CD4-positive, alpha-beta T cell (primary cell): ENCODE measurements at regions not wholly inside any gene's neighbourhood (a gene's known extent, or its start where the extent isn't known, plus 50 kb on each side); places are given as distances from the start of the nearest gene placed in this dataset.

Source experiments
- ATAC-seq: fragments of 200-7000 bp; cut with Tn5 transposase; one replicate; pipeline ENCODE4 v1.10.0; 2022; ENCODE audit warnings: mild to moderate bottlenecking; ENCODE audit not compliant: poor library complexity
- CTCF ChIA-PET: fragments of 350-600 bp; sonication (Branson Sonifier 250); formaldehyde crosslinking; loops from one replicate; lab custom pipeline; 2021; ENCODE audit warnings: antibody characterized with exemption, inconsistent platforms; lab: Charles Lee
- POLR2A ChIA-PET: fragments of 350-600 bp; sonication (Branson Sonifier 250); formaldehyde crosslinking; loops from one replicate; lab custom pipeline; 2021; ENCODE audit warnings: antibody characterized with exemption, inconsistent platforms; lab: Charles Lee
- DNase-seq, 14 experiments: peaks; one replicate each; pipeline ENCODE4 v3.0.0-alpha.2; 2013 to 2020; ENCODE audit warnings: mixed read lengths in 2 of 14
- H3K27ac ChIP-seq, 2 donors: one replicate each; pipeline versions ENCODE4 v1.5.1 to v1.7.0; 2013; ENCODE audit warnings: low read length in 2 of 2, low read depth in 1 of 2, mild to moderate bottlenecking in 1 of 2
- H3K27me3 ChIP-seq, 2 experiments: 1 replicate in 1 of 2; 2 replicates in 1 of 2; pipeline versions ENCODE4 v1.6.1 to v1.7.0; 2013; ENCODE audit warnings: low read length in 2 of 2, control low read depth in 1 of 2, mild to moderate bottlenecking in 1 of 2, moderate library complexity in 1 of 2; ENCODE audit not compliant: insufficient read depth in 2 of 2, control insufficient read depth in 1 of 2
- H3K36me3 ChIP-seq: one replicate; pipeline ENCODE4 v1.6.1; 2013; ENCODE audit warnings: low read length, control low read depth; ENCODE audit not compliant: insufficient read depth
- H3K4me1 ChIP-seq: one replicate; pipeline ENCODE4 v1.6.1; 2013; ENCODE audit warnings: low read length, control low read depth; ENCODE audit not compliant: insufficient read depth
- H3K4me3 ChIP-seq: one replicate; pipeline ENCODE4 v1.5.1; 2013; ENCODE audit warnings: mild to moderate bottlenecking, low read length, moderate library complexity
- H3K9me3 ChIP-seq, 2 experiments: 1 replicate in 1 of 2; 2 replicates in 1 of 2; pipeline versions ENCODE4 v1.6.1 to v1.7.0; 2013; ENCODE audit warnings: low read length in 2 of 2, mild to moderate bottlenecking in 2 of 2, control low read depth in 1 of 2, moderate library complexity in 1 of 2; ENCODE audit not compliant: control insufficient read depth in 1 of 2, insufficient read depth in 1 of 2
- H3K27ac Mint-ChIP-seq: one replicate; pipeline ENCODE4 v1.8.0; 2020; ENCODE audit warnings: mixed read lengths
- H3K27me3 Mint-ChIP-seq: one replicate; pipeline ENCODE4 v1.8.0; 2021; ENCODE audit warnings: mixed read lengths
- H3K36me3 Mint-ChIP-seq: one replicate; pipeline ENCODE4 v1.8.0; 2021; ENCODE audit warnings: low read depth, mixed read lengths
- H3K4me1 Mint-ChIP-seq: one replicate; pipeline ENCODE4 v1.8.0; 2021; ENCODE audit warnings: low read depth, mixed read lengths
- H3K4me3 Mint-ChIP-seq: one replicate; pipeline ENCODE4 v1.8.0; 2020; ENCODE audit warnings: mild to moderate bottlenecking, mixed read lengths
- H3K9me3 Mint-ChIP-seq: one replicate; pipeline ENCODE4 v1.8.0; 2020; ENCODE audit warnings: mixed read lengths
- CTCF ChIP-seq: fragments of 200-600 bp; IDR thresholded peaks from one replicate; pipeline ENCODE4 v1.8.0; 2022; ENCODE audit warnings: antibody characterized with exemption, mild to moderate bottlenecking
- intact Hi-C, 2 experiments: fragments of 100-400 bp; cut with DNase I in 1 of 2; cut with micrococcal nuclease in 1 of 2; formaldehyde crosslinking; loops; one replicate each; pipeline versions ENCODE4 v1.15.1 to v1.9.0; 2023 to 2025; cut with DNase I, micrococcal nuclease

- Mint-ChIP-seq H3K27me3 (no peaks in the 10 kb centered on the region), H3K4me3 (no peak overlapping the region), H3K4me1 (peaks cover 7% of the 10 kb centered on the region), H3K27ac (no peak overlapping the region), H3K36me3 (peaks cover 7% of the 10 kb centered on the region), H3K9me3 (no peaks in the 10 kb centered on the region)
- no peak overlapping the region for H3K4me3 ChIP-seq
- ATAC-seq, result no peak
- H3K27me3 ChIP-seq, result no peaks in the 10 kb centered on the region
- TF ChIP-seq CTCF, result no peak
- H3K36me3 ChIP-seq, result peaks cover 10% of the 10 kb centered on the region
- peaks cover 2% of the 10 kb centered on the region for H3K4me1 ChIP-seq
- no peak overlapping the region for H3K27ac ChIP-seq
- DNase-seq, result no peak
- POLR2A ChIA-PET, result no interaction called here
- CTCF ChIA-PET, result no interaction called here
- no peaks in the 10 kb centered on the region for H3K9me3 ChIP-seq
- intact Hi-C loops, result no loop called here
Observed at GRCh38 chr22:49595465-49596078, 232.1 kb downstream of the BRD1 start.

DNA sequence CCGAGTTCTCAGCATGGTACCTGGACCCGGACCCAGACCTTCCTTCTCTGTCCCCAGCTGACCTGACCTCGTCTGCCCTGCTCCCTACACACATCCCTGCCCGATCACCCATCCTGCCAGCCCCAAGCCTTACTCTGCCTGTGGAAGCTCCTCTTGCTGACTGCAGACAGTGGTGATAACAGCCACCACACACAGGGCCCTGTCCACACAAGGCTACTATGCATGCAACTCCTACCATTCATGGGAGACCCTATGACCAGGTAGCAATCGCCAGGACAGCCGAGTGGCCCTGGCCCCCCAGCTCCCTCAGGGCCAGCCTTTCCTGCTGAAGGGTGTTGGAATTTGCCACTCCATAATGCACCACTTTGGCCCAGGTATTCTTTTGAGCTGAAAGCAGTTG, 233.6 kb downstream of the BRD1 start:
- no peaks in the 10 kb centered on the region for H3K27me3 ChIP-seq
- intact Hi-C loops, result no loop called here
- CTCF ChIA-PET, result no interaction called here
- H3K27ac ChIP-seq, result no peak overlapping the region
- no peak overlapping the region for H3K4me3 Mint-ChIP-seq
- H3K9me3 ChIP-seq, result no peaks in the 10 kb centered on the region
- DNase-seq, result no peak
- H3K4me1 Mint-ChIP-seq, result no peaks in the 10 kb centered on the region
- no peaks in the 10 kb centered on the region for H3K4me1 ChIP-seq
- H3K27me3 Mint-ChIP-seq, result no peaks in the 10 kb centered on the region
- H3K36me3 ChIP-seq, result peaks cover 10% of the 10 kb centered on the region
- no peak overlapping the region for H3K27ac Mint-ChIP-seq
- H3K9me3 Mint-ChIP-seq, result no peaks in the 10 kb centered on the region
- no peak for ATAC-seq
- peaks cover 4% of the 10 kb centered on the region for H3K36me3 Mint-ChIP-seq
- POLR2A ChIA-PET, result no interaction called here
- TF ChIP-seq CTCF, result no peak
- no peak overlapping the region for H3K4me3 ChIP-seq

DNA sequence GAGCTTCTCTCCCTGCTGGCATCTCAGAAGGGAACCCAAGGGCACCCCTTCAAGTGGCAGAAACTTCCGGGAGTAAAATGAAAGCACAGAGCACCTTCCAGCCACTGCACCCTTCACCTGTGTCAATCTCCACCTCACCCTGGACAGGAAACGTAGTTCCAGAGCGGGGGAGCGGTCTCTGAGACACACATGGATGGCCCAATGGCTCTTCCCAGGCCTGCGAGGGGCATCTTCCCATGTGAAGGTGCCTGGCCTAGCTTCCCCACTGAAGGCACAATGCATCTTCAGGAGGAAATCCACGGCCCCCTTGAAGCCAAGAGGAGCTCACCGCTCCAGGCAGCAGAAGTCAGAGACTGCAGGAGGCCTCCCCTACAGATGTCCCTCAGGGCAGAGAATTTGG, 234.2 kb downstream of the BRD1 start:
- H3K27ac ChIP-seq, result no peak overlapping the region
- CTCF ChIA-PET, result no interaction called here
- POLR2A ChIA-PET, result no interaction called here

More for the DNA sequence above, 234.2 kb downstream of the BRD1 start:
- H3K27ac Mint-ChIP-seq, result no peak overlapping the region
- Histone ChIP-seq H3K36me3 (peaks cover 10% of the 10 kb centered on the region), H3K27me3 (no peaks in the 10 kb centered on the region), H3K4me1 (no peaks in the 10 kb centered on the region), H3K4me3 (no peak overlapping the region), H3K9me3 (no peaks in the 10 kb centered on the region)
- H3K9me3 Mint-ChIP-seq, result no peaks in the 10 kb centered on the region
- intact Hi-C loops, result no loop called here
- no peak for ATAC-seq
- DNase-seq, result no peak
- no peak overlapping the region for H3K4me3 Mint-ChIP-seq
- TF ChIP-seq CTCF, result no peak
- H3K36me3 Mint-ChIP-seq, result peaks cover 4% of the 10 kb centered on the region
- H3K27me3 Mint-ChIP-seq, result no peaks in the 10 kb centered on the region
- no peaks in the 10 kb centered on the region for H3K4me1 Mint-ChIP-seq
